ENCODE measurements at regions not wholly inside any gene's neighbourhood (a gene's known extent, or its start where the extent isn't known, plus 50 kb on each side); places are given as distances from the start of the nearest gene placed in this dataset.

- no peak for TF ChIP-seq CTCF (IDR thresholded peaks at IDR 0.05 in 8 of 11, conservative IDR thresholded peaks at IDR 0.05 in 3 of 11)
- TF ChIP-seq POLR2A (IDR thresholded peaks at IDR 0.05), result no peak
Observed at GRCh38 chr20:57967364-57967763, 257.5 kb upstream of the PMEPA1 start.
